ENCODE measurements at regions not wholly inside any gene's neighbourhood (a gene's known extent, or its start where the extent isn't known, plus 50 kb on each side); places are given as distances from the start of the nearest gene placed in this dataset.
"Not testable (repeated sequence)": the region's sequence is repeated elsewhere in the genome, so short reads cannot be mapped to it uniquely, and the experiment has no call there.

DNA sequence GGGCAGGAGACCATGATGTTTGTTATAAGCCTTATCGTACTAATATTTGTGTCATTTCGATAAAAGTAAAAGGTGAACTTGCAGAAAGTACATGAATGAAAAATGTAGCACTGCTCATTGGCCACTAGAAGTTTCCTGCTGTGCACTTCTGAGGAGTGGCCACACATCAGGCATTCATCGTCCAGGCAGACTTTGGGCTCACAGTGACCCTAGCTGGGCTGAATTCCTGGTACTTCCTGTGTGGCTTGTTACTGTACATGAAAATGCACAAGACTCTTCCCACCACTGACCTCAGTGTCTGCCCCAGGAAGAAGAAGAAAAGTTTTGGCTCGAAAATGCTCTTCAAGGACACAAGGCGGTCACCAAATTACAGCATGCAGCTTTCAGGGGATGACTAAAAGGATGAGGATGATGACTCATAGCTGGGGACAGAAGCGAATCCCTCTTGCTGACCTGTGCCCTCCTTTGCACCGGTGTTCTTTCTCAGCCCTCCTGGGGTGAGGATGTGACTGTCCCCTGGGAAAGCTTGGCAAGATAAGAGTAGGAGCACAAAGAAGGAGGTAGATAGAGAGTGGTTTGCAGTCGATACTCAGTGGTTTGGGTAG lies 252.4 kb upstream of the KAZN start:
- no peaks in the 10 kb centered on the region for H3K27me3 ChIP-seq (ENCODE audit: control insufficient read depth, insufficient read depth, low read length)
- no peaks in the 10 kb centered on the region for H3K36me3 ChIP-seq (ENCODE audit: control insufficient read depth, insufficient read depth, low read length)
- H3K4me1 ChIP-seq: no peaks in the 10 kb centered on the region
- no peak overlapping the region for H3K27ac ChIP-seq
- no peak overlapping the region for H2AFZ ChIP-seq
- H3K4me3 ChIP-seq (ENCODE audit: low read depth, low read length): no peak overlapping the region
- no peak overlapping the region for H3K9ac ChIP-seq
- H3K9me3 ChIP-seq (ENCODE audit: control insufficient read depth, low read length): no peaks in the 10 kb centered on the region
- TF ChIP-seq, protein P1, sequence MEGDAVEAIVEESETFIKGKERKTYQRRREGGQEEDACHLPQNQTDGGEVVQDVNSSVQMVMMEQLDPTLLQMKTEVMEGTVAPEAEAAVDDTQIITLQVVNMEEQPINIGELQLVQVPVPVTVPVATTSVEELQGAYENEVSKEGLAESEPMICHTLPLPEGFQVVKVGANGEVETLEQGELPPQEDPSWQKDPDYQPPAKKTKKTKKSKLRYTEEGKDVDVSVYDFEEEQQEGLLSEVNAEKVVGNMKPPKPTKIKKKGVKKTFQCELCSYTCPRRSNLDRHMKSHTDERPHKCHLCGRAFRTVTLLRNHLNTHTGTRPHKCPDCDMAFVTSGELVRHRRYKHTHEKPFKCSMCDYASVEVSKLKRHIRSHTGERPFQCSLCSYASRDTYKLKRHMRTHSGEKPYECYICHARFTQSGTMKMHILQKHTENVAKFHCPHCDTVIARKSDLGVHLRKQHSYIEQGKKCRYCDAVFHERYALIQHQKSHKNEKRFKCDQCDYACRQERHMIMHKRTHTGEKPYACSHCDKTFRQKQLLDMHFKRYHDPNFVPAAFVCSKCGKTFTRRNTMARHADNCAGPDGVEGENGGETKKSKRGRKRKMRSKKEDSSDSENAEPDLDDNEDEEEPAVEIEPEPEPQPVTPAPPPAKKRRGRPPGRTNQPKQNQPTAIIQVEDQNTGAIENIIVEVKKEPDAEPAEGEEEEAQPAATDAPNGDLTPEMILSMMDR (IDR thresholded peaks at IDR 0.05): no peak
- no peaks in the 10 kb centered on the region for H3K79me2 ChIP-seq
- no peak overlapping the region for H3K4me2 ChIP-seq (ENCODE audit: low read length)

DNA sequence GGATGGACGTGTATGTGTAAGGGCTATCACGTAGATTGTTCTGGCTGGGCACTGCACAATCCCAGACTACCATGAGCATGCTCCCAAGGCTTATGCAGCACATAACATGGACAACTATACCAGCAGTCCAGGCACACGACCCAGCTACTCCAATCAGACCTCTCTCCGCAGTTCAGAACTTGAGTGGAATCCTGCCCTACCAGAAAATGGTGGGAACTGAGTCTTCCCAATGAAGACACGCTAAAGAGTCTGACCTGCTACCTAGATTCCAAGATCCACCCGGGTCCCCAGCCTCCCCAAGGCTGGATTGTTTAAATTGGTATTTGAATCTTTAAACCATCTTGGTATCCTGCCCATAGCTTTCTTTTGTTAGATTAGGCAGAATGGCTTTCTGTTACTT lies 251.3 kb upstream of the KAZN start:
- Histone ChIP-seq H3K4me1 (no peaks in the 10 kb centered on the region), H3K36me3 (ENCODE audit: control insufficient read depth, insufficient read depth, low read length) (no peaks in the 10 kb centered on the region), H3K4me2 (ENCODE audit: low read length) (no peak overlapping the region), H2AFZ (no peak overlapping the region), H3K27ac (no peak overlapping the region), H3K9ac (no peak overlapping the region), H3K27me3 (ENCODE audit: control insufficient read depth, insufficient read depth, low read length) (no peaks in the 10 kb centered on the region), H3K79me2 (no peaks in the 10 kb centered on the region), H3K4me3 (ENCODE audit: low read depth, low read length) (no peak overlapping the region), H3K9me3 (ENCODE audit: control insufficient read depth, low read length) (no peaks in the 10 kb centered on the region)
- TF ChIP-seq, protein P1 (IDR thresholded peaks at IDR 0.05): no peak

DNA sequence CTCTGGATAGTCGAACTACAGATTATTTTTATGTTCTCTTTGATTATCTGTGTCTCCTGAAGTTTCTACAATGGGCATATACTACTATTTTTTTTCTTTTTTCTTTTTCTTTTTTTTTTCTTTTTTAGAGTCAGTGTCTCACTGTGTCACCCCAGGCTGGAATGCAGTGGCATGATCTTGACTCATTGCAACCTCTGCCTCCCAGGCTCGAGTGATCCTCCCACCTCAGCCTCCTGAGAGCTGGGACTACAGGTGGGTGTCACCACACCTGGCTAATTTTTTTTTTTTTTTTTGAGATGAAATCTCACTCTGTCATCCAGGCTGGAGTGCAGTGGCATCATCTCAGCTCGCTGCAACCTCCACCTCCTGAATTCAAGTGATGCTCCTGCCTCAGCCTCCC lies 250.7 kb upstream of the KAZN start:
- TF ChIP-seq, protein P1 (IDR thresholded peaks at IDR 0.05): no peak

DNA sequence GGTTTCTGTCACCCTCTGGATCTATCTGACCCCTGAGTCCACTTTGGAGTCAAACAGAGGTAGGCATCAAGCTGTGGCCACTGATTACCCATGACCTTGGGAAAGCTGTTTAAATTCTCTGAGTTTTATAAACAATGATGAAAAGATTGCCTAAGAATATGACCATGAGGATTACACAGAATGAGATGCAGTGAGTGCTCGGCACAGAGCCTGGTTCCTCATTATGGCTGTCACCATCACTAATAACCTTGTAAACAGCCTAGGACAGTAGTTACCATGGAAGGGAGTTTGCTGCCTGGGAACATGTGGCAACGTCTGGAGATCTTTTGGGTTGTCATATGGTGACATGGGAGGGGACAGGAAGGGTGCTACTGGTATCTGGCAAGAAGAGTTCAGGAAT lies 248.3 kb upstream of the KAZN start:
- Histone ChIP-seq H3K9ac (no peak overlapping the region), H2AFZ (no peak overlapping the region), H3K4me2 (ENCODE audit: low read length) (no peak overlapping the region), H3K4me3 (ENCODE audit: low read depth, low read length) (no peak overlapping the region), H3K27ac (no peak overlapping the region), H3K9me3 (ENCODE audit: control insufficient read depth, low read length) (no peaks in the 10 kb centered on the region), H3K4me1 (no peaks in the 10 kb centered on the region), H3K27me3 (ENCODE audit: control insufficient read depth, insufficient read depth, low read length) (no peaks in the 10 kb centered on the region), H3K79me2 (no peaks in the 10 kb centered on the region), H3K36me3 (ENCODE audit: control insufficient read depth, insufficient read depth, low read length) (no peaks in the 10 kb centered on the region)
- TF ChIP-seq, protein P1 (IDR thresholded peaks at IDR 0.05): no peak

More for the DNA sequence above, 250.7 kb upstream of the KAZN start:
- Histone ChIP-seq H3K4me1 (no peaks in the 10 kb centered on the region), H3K27ac (no peak overlapping the region), H3K9me3 (ENCODE audit: control insufficient read depth, low read length) (no peaks in the 10 kb centered on the region), H3K4me3 (ENCODE audit: low read depth, low read length) (no peak overlapping the region), H3K36me3 (ENCODE audit: control insufficient read depth, insufficient read depth, low read length) (no peaks in the 10 kb centered on the region), H3K27me3 (ENCODE audit: control insufficient read depth, insufficient read depth, low read length) (no peaks in the 10 kb centered on the region), H3K4me2 (ENCODE audit: low read length) (no peak overlapping the region), H2AFZ (no peak overlapping the region), H3K79me2 (no peaks in the 10 kb centered on the region), H3K9ac (no peak overlapping the region)

DNA sequence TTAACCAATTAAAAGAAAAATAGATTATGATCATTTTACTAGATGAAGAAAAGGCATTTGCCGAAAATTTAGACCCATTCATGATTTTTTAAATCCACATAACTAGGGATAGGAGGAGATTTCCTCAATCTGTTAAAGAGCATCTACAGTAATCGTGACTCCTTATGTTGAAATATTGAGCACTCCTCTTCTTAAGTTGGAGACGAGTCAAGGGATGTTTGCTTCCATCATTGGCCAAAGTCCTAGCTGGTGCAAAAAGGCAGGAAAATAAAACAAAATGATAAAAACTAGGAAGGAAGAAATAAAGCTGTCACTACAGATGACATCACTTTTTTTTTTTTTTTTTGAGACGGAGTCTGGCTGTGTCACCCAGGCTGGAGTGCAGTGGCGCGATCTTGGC lies 245.6 kb upstream of the KAZN start:
- Histone ChIP-seq H3K36me3 (ENCODE audit: control insufficient read depth, insufficient read depth, low read length) (no peaks in the 10 kb centered on the region), H3K27ac (no peak overlapping the region), H2AFZ (no peak overlapping the region), H3K9ac (no peak overlapping the region), H3K4me3 (ENCODE audit: low read depth, low read length) (no peak overlapping the region), H3K4me1 (no peaks in the 10 kb centered on the region), H3K79me2 (no peaks in the 10 kb centered on the region), H3K9me3 (ENCODE audit: control insufficient read depth, low read length) (no peaks in the 10 kb centered on the region), H3K4me2 (ENCODE audit: low read length) (no peak overlapping the region), H3K27me3 (ENCODE audit: control insufficient read depth, insufficient read depth, low read length) (no peaks in the 10 kb centered on the region)
- TF ChIP-seq, protein P1 (IDR thresholded peaks at IDR 0.05): no peak

DNA sequence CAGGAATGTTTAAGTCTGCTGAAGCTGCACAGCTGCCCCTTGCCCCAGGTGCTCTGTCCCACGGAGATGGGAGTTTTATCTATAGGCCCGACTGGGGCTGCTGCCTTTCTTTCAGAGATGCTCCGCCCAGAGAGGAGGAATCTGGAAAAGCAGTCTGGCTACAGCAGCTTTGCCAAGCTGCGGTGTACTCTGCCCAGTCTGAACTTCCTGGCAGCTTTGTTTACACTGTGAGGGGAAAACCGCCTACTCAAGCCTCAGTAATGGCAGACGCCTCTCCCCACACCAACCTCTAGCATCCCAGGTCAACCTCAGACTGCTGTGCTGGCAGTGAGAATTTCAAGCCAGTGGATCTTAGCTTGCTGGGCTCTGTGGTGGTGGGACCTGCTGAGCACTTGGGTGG lies 237.5 kb upstream of the KAZN start:
- not testable (repeated sequence) for H3K27me3 ChIP-seq (ENCODE audit: control insufficient read depth, insufficient read depth, low read length); H3K9ac ChIP-seq; H2AFZ ChIP-seq; H3K27ac ChIP-seq; H3K4me3 ChIP-seq (ENCODE audit: low read depth, low read length); H3K4me2 ChIP-seq (ENCODE audit: low read length); H3K36me3 ChIP-seq (ENCODE audit: control insufficient read depth, insufficient read depth, low read length); H3K9me3 ChIP-seq (ENCODE audit: control insufficient read depth, low read length); H3K79me2 ChIP-seq; H3K4me1 ChIP-seq

Data from parathyroid adenoma (tissue), 2 donors.